ENCODE measurements at regions not wholly inside any gene's neighbourhood (a gene's known extent, or its start where the extent isn't known, plus 50 kb on each side); places are given as distances from the start of the nearest gene placed in this dataset.

- no peak overlapping the region for H3K4me2 ChIP-seq (ENCODE audit: low read length)
- no peaks in the 10 kb centered on the region for H3F3A ChIP-seq (ENCODE audit: insufficient read depth, low read length)
- no peaks in the 10 kb centered on the region for H3K79me2 ChIP-seq (ENCODE audit: insufficient read depth, low read length)
- H3K36me3 ChIP-seq (ENCODE audit: insufficient read depth, low read length) = no peaks in the 10 kb centered on the region
- H4K20me1 ChIP-seq (ENCODE audit: insufficient read depth, low read length) = no peaks in the 10 kb centered on the region
- H3K9ac ChIP-seq (ENCODE audit: low read length) = no peak overlapping the region
- no peaks in the 10 kb centered on the region for H3K27me3 ChIP-seq (ENCODE audit: insufficient read depth, low read length)
- no peak overlapping the region for H3K4me3 ChIP-seq (ENCODE audit: low read depth, low read length, poor library complexity, severe bottlenecking)
- no peaks in the 10 kb centered on the region for H3K9me2 ChIP-seq (ENCODE audit: low read depth, low read length)
- H2AFZ ChIP-seq (ENCODE audit: low read length) = no peak overlapping the region
- peaks cover 21% of the 10 kb centered on the region for H3K4me1 ChIP-seq (ENCODE audit: insufficient read depth, low read length, severe bottlenecking)
- no peak overlapping the region for H3K27ac ChIP-seq (ENCODE audit: low read depth, low read length, poor library complexity, severe bottlenecking)
- TF ChIP-seq, protein P1, sequence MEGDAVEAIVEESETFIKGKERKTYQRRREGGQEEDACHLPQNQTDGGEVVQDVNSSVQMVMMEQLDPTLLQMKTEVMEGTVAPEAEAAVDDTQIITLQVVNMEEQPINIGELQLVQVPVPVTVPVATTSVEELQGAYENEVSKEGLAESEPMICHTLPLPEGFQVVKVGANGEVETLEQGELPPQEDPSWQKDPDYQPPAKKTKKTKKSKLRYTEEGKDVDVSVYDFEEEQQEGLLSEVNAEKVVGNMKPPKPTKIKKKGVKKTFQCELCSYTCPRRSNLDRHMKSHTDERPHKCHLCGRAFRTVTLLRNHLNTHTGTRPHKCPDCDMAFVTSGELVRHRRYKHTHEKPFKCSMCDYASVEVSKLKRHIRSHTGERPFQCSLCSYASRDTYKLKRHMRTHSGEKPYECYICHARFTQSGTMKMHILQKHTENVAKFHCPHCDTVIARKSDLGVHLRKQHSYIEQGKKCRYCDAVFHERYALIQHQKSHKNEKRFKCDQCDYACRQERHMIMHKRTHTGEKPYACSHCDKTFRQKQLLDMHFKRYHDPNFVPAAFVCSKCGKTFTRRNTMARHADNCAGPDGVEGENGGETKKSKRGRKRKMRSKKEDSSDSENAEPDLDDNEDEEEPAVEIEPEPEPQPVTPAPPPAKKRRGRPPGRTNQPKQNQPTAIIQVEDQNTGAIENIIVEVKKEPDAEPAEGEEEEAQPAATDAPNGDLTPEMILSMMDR (IDR thresholded peaks at IDR 0.05; ENCODE audit: low read length) = no peak
- TF ChIP-seq EZH2 (IDR thresholded peaks at IDR 0.05; ENCODE audit: borderline replicate concordance, low read length) = no peak
- no peaks in the 10 kb centered on the region for H3K9me3 ChIP-seq (ENCODE audit: low read length)
Observed at GRCh38 chr12:92036771-92037453, 108.7 kb downstream of the BTG1 start.

DNA sequence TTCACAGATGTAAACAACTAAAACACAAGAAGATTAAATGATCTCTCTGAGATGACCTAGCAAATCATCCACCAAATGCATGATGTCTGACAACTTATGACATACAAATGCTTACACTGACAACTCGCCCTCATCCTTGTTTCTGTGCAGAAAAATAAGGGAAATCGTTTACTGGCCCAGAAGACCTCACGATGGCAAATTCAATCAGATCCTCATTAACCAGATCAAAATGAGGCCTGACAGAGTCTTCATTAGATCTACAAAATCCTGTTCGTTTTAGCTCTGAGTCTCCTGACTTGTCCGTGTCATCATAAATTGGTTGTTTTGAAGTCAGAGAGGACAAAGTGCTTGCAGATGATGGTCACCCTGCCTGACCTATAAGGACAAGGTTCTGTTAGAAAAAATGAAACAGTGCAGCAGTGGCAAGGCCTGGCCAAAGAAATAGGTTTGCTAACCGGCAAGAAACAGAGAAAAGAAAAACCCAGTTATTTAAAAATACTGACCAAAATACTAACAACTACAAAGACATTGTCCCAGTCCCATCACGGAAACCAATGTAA lies 109.5 kb downstream of the BTG1 start:
- H3K27me3 ChIP-seq (ENCODE audit: insufficient read depth, low read length) = no peaks in the 10 kb centered on the region
- H3K9me2 ChIP-seq (ENCODE audit: low read depth, low read length) = no peaks in the 10 kb centered on the region
- no peaks in the 10 kb centered on the region for H3K79me2 ChIP-seq (ENCODE audit: insufficient read depth, low read length)
- H3K9ac ChIP-seq (ENCODE audit: low read length) = no peak overlapping the region
- H3K9me3 ChIP-seq (ENCODE audit: low read length) = no peaks in the 10 kb centered on the region
- H3K4me2 ChIP-seq (ENCODE audit: low read length) = no peak overlapping the region
- peak overlapping the region; percentile 54 for H3K27ac ChIP-seq (ENCODE audit: low read depth, low read length, poor library complexity, severe bottlenecking)
- TF ChIP-seq EZH2 (IDR thresholded peaks at IDR 0.05; ENCODE audit: borderline replicate concordance, low read length) = no peak
- TF ChIP-seq, protein P1 (IDR thresholded peaks at IDR 0.05; ENCODE audit: low read length) = no peak
- H3K4me3 ChIP-seq (ENCODE audit: low read depth, low read length, poor library complexity, severe bottlenecking) = no peak overlapping the region
- H3K4me1 ChIP-seq (ENCODE audit: insufficient read depth, low read length, severe bottlenecking) = peaks cover 21% of the 10 kb centered on the region
- no peaks in the 10 kb centered on the region for H4K20me1 ChIP-seq (ENCODE audit: insufficient read depth, low read length)
- no peaks in the 10 kb centered on the region for H3F3A ChIP-seq (ENCODE audit: insufficient read depth, low read length)
- H3K36me3 ChIP-seq (ENCODE audit: insufficient read depth, low read length) = no peaks in the 10 kb centered on the region
- H2AFZ ChIP-seq (ENCODE audit: low read length) = no peak overlapping the region

DNA sequence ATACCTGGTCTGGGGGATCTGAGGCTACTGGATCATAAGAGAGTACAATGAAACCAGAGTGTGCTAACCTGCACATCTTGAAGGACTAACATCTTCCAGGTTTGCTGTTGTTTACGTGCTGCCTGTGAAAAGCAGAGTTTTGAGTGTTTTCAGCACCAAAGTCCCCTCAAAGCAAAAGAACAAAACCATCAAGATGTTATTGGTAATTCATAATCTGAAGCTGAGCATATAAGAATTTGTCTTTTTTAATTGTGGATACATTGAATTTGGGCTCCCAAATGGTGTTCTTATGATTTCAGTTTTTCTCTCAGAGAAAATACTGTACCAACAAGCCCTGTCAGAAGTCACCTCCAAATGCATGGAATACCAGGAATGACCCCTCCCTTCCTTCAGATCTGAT lies 110.2 kb downstream of the BTG1 start:
- Histone ChIP-seq H3K9ac (ENCODE audit: low read length) (peak overlapping the region; percentile 50; the same call in 1 of the 2 replicates), H3K9me3 (ENCODE audit: low read length) (no peaks in the 10 kb centered on the region), H3F3A (ENCODE audit: insufficient read depth, low read length) (no peaks in the 10 kb centered on the region), H3K36me3 (ENCODE audit: insufficient read depth, low read length) (no peaks in the 10 kb centered on the region), H3K79me2 (ENCODE audit: insufficient read depth, low read length) (no peaks in the 10 kb centered on the region), H3K9me2 (ENCODE audit: low read depth, low read length) (no peaks in the 10 kb centered on the region), H3K27ac (ENCODE audit: low read depth, low read length, poor library complexity, severe bottlenecking) (peak overlapping the region; percentile 54), H3K4me1 (ENCODE audit: insufficient read depth, low read length, severe bottlenecking) (peaks cover 27% of the 10 kb centered on the region), H4K20me1 (ENCODE audit: insufficient read depth, low read length) (no peaks in the 10 kb centered on the region), H3K4me2 (ENCODE audit: low read length) (peak overlapping the region; percentile 71), H2AFZ (ENCODE audit: low read length) (peak overlapping the region; percentile 50; the same call in 1 of the 2 replicates), H3K4me3 (ENCODE audit: low read depth, low read length, poor library complexity, severe bottlenecking) (peak overlapping the region; percentile 45), H3K27me3 (ENCODE audit: insufficient read depth, low read length) (no peaks in the 10 kb centered on the region)
- TF ChIP-seq EZH2 (IDR thresholded peaks at IDR 0.05; ENCODE audit: borderline replicate concordance, low read length) = no peak
- TF ChIP-seq, protein P1 (IDR thresholded peaks at IDR 0.05; ENCODE audit: low read length) = no peak
